ENCODE measurements at regions not wholly inside any gene's neighbourhood (a gene's known extent, or its start where the extent isn't known, plus 50 kb on each side); places are given as distances from the start of the nearest gene placed in this dataset.

DNA sequence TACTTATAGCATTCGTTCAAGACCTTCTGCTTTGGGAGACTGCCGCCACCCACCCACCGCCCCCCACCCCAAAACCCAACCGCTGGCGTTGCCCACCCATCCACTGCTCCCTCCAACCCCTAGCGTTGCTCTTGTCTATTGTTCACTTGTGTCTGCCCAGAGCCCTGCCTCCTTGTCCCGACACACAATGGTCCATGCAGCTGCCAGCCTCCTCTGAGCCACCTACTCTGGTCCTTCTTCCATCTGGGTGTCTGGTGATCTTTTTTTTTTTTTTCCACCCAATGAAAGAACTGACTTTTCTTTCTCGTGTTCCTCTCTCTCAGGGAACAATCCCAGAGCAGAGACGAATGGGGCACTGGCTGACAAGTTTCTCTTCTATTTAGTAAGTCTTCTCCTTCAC is 256.0 kb upstream of the SESN3 start:
- TF ChIP-seq, protein P1, sequence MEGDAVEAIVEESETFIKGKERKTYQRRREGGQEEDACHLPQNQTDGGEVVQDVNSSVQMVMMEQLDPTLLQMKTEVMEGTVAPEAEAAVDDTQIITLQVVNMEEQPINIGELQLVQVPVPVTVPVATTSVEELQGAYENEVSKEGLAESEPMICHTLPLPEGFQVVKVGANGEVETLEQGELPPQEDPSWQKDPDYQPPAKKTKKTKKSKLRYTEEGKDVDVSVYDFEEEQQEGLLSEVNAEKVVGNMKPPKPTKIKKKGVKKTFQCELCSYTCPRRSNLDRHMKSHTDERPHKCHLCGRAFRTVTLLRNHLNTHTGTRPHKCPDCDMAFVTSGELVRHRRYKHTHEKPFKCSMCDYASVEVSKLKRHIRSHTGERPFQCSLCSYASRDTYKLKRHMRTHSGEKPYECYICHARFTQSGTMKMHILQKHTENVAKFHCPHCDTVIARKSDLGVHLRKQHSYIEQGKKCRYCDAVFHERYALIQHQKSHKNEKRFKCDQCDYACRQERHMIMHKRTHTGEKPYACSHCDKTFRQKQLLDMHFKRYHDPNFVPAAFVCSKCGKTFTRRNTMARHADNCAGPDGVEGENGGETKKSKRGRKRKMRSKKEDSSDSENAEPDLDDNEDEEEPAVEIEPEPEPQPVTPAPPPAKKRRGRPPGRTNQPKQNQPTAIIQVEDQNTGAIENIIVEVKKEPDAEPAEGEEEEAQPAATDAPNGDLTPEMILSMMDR (conservative IDR thresholded peaks at IDR 0.05) = no peak
- TF ChIP-seq ZFX (IDR thresholded peaks at IDR 0.05) = no peak
- H3K27ac ChIP-seq = no peak overlapping the region

DNA sequence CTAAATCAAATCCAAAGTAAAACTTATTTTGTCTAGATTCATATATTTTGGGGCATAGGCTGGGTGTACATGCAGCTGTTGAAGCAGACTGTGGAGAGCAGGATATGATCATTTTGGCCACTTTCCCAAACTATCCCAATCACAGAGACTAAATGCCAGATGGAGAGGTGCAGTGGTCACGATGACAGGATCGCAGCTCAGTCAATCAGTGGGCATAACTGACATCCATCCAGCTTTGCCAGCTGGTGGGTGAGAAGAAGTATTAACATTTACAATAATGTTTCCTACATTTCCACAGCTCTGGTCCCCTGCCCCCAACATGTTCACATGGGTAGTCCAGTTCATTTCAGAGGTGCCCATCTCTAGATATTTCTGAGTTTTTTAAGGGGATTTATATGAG is 255.5 kb upstream of the SESN3 start:
- H3K27ac ChIP-seq = no peak overlapping the region
- TF ChIP-seq, protein P1 (conservative IDR thresholded peaks at IDR 0.05) = no peak
- no peak for TF ChIP-seq ZFX (IDR thresholded peaks at IDR 0.05)

DNA sequence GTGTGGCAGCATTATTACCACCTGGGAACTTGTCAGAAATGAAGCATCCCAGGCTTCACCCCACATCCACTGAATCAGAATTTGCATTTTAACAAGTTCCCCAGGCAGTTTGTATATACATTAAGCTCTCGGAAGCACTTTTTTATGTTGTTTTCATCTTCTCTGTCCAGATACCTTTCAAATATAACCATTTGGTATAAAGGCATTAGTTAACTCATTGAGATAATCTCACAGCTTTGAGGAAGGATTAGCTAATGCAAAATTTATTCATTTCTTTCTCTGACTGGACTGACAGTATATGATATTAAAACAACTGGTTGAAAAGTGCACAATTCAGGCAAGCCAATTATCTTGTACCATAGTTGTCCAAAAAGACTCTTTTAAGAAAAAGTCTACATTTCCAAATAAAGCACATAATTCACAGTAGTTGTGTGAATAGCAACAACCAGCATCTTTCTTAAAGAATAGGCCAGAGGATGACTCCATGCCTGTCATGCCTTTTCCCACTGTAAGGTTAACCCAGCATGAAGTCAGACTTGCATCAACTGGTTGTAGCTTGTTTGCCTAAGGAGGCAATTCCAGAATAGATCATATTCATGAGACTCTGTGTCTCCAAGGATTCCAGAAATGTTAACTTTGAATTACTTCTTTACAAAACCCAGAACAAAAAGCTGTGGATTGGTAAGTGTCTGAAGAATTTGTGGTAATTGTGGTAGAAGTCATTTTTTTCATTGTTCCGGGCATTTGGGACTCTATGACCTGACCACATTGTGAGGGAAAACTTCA is 254.3 kb upstream of the SESN3 start:
- no peak overlapping the region for H3K27ac ChIP-seq
- no peak for TF ChIP-seq ZFX (IDR thresholded peaks at IDR 0.05)

DNA sequence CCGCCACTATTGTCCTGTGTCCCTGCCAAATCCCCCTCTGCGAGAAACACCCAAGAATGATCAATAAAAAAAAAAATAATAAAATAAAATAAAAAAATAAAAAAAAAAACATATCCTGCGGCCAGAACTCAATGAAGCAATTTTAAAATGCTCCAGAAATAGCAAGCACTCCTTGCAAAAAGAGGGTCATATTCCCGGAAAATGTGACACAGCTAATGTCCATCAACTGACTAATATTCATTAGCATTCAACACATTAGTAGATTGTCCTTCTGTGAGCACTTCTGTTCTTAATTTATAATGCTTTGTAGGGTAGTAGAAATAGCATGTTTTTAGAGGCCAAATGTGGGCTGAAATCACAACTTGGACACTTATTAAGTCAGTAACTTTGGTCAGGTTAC is 252.3 kb upstream of the SESN3 start:
- no peak for TF ChIP-seq ZFX (IDR thresholded peaks at IDR 0.05)
- TF ChIP-seq, protein P1 (conservative IDR thresholded peaks at IDR 0.05) = no peak
- no peak overlapping the region for H3K27ac ChIP-seq

DNA sequence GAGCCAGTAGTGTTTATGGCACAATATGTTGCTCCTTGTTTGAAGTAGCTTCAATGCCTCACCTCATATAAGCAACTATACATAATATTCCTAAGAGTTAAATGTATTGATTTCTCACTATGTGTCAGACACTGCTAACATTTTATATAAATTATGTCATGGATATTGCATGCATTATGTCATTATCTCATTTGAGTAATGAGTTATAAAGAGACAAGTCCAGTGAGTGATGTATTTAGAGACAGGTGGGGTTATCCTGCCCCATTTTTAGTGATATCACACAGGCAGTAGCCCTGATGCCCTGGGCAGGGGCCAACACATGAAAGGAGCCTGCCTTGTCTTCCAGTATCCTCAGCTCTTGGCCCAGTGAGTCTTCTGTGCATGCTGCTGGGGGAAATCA is 247.0 kb upstream of the SESN3 start:
- TF ChIP-seq, protein P1 (conservative IDR thresholded peaks at IDR 0.05) = no peak
- no peak for TF ChIP-seq ZFX (IDR thresholded peaks at IDR 0.05)
- no peak overlapping the region for H3K27ac ChIP-seq

DNA sequence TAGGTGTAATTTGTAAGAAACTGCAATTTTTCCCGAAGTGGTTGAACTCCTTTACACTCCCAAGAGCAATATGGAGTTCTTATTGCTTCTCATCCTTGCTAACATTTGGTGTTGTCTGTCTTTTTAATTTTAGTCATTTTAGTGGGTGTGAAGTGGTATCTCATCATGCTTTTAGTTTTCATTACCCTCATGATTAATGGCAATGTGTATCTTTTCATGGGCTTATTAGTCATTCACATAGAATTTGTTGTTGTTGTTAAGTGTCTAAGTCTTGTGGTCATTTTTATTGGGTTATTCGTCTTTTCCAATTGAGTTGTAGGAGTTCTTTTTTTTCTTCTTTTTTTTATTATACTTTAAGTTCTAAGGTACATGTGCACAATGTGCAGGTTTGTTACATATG is 238.3 kb upstream of the SESN3 start:
- H3K27ac ChIP-seq = no peak overlapping the region
- TF ChIP-seq, protein P1 (conservative IDR thresholded peaks at IDR 0.05) = no peak
- TF ChIP-seq ZFX (IDR thresholded peaks at IDR 0.05) = no peak

DNA sequence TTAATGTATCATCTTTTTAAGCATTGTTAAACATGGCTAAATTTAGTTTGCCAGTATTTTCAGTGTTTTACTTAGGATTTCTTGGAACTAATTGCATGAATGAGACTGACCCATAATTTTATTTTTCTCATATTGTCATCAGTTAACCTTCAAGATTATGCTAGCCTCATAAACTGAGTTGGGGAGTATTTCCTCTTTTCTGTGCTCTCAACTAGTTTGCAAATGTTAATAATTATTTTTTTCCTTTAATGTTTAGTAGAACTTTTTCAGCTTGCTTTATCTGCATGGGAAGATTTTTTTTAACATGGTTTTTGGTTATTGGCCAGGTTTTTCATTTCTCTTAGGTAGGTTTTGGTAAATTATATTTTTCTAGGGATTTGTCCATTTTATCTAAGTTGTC is 235.4 kb upstream of the SESN3 start:
- TF ChIP-seq, protein P1 (conservative IDR thresholded peaks at IDR 0.05) = no peak
- no peak for TF ChIP-seq ZFX (IDR thresholded peaks at IDR 0.05)
- H3K27ac ChIP-seq = no peak overlapping the region

DNA sequence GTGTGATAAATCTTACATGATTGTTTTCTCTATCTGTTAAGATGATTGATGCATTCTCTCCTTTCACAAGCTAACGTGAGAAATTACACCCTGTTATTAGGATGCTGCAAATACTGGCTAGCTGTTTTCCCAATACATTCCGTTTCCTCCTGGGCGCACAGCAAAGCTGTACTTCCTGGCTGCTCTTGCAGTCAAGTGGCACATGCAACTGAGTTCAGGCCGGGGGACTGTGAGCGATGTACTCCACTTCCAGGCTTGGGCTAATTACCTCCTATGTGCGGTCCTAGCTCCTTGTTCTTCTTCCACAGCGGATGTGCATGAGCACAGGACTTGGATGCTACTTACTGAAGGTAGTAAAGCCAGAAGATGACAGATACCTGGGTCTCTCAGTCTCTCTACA is 234.9 kb upstream of the SESN3 start:
- no peak overlapping the region for H3K27ac ChIP-seq
- TF ChIP-seq, protein P1 (conservative IDR thresholded peaks at IDR 0.05) = no peak
- TF ChIP-seq ZFX (IDR thresholded peaks at IDR 0.05) = no peak

All from C4-2B (cell line).